Right lung (tissue), 2 donors: ENCODE measurements at regions not wholly inside any gene's neighbourhood (a gene's known extent, or its start where the extent isn't known, plus 50 kb on each side); places are given as distances from the start of the nearest gene placed in this dataset.
"Not testable (repeated sequence)": the region's sequence is repeated elsewhere in the genome, so short reads cannot be mapped to it uniquely, and the experiment has no call there.

Experiments
- DNase-seq, 2 donors: peaks; one replicate each; pipeline ENCODE4 v3.0.0-alpha.2; 2013

DNA sequence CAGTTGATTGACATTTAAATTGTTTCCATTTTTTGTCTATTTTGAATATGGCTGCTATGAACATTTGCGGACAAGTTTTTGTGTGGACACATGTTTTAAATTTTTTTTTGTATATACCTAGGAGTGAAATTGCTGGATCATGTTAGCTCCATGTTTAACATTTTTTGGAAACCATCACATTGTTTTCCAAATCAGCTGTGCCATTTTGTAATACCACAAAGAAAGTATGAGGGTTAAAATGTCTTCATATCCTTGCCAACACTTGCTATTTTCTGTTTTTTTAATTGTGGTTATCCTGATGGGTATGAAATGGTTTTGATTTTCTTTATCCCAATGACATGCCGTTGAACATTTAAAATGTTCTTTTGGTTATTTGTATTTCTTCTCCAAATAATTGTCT is 52.1 kb downstream of the CARTPT start:
- DNase-seq = no peak

DNA sequence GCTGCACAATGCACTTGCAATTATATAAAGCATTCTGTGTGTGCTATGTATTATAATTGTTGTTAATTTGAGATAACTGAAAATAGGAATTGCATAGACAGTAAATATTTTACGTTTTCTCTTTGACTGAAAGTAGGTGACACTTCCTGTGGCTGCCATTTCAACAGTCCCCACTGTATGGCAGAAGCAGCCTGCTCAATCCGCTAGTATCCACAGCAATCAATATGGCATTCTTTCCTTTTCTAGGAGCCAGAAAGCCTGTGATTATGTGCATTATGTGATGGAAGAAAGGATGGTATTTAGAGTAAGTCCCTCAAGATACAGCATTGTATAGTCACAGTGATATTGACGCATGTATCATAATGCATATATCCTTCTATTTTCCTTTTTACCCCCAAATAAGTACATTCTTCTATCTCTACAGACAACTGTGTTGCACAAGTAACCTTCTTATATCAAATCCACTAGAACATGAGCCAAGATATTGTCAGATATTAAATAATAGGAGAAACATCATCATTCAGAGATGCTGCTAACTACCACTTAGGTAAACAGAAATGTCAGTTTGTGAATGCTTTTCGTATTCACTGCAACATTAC is 59.7 kb downstream of the CARTPT start:
- peak in 1 of 2 donors; percentile 20 for DNase-seq

DNA sequence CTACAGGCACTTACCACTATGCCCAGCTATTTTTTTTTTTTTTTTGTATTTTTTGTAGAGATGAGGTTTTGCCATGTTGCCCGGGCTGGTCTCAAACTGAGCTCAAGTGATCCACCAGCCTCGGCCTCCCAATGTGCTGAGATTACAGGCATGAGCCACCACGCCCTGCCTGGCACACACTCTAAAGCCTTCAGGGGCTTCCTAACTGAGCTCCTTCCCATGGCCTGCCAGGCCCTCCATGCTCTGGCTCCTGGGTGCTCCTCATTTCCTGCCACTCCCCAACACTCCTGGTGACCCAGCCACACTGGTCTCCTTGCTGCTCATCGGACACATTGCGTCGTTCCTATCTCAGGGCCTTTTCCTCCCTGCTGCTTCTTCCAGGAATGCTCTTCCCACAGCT is 61.5 kb downstream of the CARTPT start:
- DNase-seq = no peak

DNA sequence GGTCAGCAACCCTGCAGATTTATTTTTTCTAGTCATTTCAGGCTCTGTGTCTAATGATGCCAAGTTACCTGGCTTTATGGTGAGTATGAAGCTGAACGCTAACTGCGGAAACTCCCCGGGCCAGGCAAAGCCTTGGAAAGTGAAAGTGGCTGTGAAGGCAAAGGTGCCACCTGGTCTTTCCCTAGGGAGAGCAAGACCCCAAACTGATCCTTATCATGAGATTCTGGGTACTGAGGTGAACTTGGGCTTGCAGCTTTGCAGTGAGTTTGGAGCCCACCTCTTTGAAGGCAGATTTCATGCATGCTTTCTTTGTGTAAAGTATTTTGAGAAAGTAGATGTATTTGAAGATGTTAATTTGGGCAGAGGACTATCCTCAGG is 63.3 kb downstream of the CARTPT start:
- DNase-seq = no peak

DNA sequence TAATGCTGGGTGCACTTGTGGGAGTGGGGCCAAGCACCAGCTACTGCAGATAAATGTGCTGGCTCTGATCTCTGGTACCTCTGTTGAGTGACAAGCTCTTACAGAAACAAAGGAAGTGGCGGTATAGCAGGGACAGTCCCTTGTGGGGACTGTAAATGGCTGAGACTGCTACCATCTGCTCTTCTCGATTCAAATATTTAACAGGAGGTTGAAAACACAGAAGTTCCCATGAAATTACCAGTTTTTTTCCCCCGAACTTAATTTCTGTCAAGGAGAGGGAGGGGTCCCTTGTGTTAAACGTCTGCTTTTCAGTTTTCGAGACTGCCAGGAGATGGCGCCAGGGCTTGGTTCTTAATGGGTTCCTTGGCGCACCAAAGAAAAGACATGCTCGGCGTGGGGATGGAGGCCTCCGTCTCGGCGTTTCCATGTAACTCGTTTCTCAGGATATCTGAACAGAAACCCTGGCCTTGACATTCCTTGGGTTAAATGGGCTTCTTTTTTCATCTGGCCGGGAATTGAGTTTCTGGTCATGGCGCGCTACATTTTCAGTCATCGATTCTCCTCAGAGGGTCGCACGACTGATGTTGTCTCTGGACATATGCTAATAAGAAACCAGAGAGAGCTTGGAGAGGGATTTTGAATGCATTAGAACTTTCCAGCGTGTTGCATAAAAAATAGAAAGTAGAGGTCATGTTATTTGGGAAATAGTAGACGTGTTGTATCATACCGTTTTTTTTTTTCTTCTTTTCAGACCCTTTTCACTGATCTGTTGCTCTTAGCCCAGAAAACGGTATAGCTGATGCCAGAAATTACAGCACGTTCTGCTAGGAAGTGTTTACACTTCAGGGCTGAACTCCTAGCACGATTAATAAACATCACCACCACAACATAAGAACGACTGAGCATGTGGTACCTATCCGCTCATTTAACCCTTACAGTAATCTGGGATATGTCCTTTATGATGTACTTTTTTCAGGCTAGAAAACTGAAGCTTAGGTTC is 64.0 kb downstream of the CARTPT start:
- DNase-seq = peak; percentile 74 to 77

DNA sequence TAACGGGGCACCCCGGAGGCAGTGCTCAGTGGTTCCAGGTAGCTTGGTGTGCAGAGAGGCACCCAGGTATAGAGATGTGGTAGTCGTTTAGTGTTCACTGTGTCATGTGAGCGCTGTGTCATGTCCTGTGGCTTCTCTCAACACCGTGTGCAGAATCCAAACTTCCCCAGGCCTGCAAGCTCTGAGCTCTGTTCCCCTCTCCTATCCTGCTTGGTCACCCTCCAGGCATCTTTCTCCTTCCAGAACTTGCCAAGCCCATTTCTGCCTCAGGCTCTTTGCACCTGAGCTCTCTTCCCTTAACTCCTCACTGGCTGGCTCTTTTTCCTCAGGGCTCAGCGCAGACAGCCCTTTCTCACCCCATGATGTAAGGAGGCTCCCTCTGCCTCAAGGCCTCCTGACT is 64.8 kb downstream of the CARTPT start:
- no peak for DNase-seq

DNA sequence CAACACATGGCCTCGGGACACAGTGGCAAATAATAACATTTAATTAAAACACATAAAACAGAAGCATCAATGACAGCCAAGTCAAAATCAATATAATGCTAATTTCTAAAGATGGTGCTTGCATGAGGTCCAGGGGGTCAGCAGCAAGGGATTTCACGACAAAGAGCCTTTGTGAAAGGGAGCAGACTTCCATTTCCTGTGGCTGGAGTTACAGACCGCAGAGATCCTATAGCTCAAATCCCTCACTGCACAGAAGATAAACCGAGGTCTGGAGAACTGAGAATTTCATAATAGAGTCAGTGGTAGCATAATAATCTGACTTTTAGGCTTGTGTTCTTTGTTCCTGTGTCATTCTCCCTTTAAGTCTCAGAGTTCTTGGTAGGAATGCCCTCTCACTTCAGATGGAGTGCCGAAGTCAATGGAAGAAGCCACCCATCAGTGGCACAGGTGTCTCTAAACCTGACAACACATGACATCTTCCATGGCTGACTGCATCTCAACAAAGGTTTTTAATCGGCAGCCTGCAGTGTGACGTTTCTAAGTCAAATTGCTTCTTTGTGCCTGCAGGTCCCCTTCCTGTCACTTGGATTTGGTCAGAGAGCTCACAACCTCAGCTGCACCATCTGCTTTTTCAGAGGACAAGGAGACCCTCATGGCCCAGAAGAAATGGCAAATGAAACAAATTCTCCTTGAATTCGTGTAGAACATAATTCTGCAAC is 67.4 kb downstream of the CARTPT start:
- DNase-seq = no peak

DNA sequence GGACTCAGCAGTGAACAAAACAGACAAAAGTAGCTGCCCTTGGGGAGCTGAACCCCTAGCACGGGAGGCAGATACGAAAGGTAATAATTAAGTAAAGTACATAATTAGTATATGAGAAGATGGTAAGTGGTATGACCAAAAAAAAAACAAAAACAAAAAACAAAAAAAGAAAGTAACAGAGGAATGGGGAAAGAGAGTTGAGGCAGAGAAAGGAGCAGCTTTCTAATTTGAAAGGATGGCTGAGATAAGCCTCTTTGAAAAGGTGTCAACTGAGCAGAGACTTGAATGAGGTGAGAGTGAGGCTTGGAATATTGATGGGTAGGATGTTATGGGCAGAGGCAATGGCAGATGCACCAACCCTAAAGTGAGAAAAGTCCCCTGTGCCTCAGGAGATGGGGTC is 69.7 kb downstream of the CARTPT start:
- DNase-seq = no peak

DNA sequence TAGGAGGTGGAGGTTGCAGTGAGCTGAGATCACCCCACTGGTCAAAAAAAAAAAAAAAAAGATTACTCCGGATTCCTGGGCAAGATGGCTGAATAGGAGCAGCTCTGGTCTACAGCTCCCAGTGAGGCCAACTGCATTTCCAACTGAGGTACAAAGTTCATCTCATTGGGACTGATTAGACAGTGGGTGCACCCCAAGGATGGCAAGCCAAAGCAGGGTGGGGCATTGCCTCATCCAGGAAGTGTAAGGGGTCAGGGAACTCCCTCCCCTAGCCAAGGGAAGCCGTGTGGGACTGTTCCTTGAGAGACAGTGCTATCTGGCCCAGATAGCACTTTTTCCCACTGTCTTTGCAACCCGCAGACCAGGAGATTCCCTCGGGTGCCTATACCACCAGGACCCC is 70.7 kb downstream of the CARTPT start:
- no peak for DNase-seq

DNA sequence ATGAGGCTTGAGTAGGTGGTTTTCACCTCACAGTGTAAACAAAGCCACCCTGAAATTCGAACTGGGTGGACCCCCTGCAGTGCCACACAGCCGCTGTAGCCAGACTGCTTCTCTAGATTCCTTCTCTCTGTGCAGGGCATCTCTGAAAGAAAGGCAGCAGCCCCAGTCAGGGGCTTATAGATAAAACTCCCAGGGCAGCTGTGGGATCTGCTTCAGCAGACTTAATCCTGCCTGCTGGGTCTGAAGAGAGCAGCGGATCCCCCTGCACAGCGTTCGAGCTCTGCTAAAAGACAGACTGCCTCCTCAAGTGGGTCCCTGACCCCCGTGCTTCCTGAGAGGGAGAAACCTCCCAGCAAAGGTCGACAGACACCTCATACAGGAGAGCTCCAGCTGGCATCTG is 71.4 kb downstream of the CARTPT start:
- no peak for DNase-seq

DNA sequence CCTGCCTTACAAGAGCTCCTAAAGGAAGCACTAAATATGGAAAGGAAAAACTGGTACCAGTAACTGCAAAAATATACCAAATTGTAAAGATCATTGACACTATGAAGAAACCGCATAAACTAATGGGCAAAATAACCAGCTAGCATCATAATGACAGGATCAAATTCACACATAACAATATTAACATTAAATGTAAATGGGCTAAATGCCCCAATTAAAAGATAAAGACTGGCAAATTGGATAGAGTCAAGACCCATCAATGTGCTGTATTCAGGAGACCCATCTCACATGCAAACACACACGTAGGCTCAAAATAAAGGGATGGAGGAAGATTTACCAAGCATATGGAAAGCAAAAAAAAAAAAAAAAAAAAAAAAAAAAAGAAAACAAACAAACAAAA is 73.0 kb downstream of the CARTPT start:
- not testable (repeated sequence) for DNase-seq

DNA sequence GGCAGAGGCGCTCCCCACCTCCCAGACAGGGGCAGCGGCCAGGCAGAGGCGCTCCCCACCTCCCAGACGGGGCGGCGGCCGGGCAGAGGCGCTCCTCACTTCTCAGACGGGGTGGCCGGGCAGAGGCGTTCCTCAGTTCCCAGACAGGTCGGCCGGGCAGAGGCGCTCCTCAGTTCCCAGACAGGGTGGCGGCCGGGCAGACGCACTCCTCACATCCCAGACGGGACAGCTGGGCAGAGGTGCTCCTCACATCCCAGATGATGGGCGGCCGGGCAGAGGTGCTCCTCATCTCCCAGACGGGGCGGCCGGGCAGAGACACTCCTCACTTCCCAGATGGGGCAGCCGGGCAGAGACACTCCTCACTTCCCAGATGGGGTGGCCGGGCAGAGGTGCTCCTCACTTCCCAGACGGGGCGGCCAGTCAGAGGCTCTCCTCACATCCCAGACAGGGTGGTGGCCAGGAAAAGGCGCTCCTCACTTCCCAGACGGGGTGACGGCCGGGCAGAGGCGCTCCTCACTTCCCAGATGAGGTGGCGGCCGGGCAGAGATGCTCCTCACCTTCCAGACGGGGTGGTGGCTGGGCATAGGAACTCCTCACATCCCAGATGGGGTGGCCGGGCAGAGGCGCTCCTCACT is 75.1 kb downstream of the CARTPT start:
- no peak for DNase-seq

DNA sequence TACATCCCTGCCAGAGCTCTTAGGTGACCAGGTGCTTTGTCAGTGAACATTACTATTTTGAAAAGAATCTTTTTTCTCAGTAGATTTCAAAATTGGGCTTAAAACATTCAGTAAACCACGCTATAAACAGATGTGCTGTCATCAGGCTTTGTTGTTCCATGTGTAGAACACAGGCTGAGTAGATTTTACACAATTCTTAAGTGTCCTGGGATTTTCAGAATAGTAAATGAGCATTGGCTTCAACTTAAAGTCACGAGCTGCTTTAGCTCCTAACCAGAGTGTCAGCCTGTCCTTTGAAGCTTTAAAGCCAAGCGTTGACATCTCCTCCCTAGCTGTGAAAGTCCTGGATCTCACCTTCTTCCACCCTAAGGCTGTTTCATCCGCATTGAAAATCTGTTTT is 83.6 kb downstream of the CARTPT start:
- DNase-seq = no peak

DNA sequence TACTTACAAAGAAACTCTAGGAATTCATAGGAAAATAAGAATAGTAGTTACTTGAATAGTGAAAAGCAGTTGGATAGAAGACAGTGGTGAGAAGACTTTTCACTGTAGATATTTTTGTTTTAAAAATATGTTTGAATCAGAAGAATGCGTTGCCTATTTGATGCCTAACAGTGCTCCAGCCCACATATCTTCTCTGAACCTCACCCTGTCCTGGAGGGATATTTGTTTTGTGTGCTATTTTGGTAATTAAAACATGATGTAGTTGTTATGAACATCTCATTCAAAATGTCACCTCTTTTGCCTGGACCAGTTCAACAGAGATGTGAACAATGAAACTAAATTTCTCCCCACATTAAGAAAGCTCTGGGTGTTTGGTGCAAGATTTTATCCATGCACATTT is 87.6 kb downstream of the CARTPT start:
- no peak for DNase-seq

DNA sequence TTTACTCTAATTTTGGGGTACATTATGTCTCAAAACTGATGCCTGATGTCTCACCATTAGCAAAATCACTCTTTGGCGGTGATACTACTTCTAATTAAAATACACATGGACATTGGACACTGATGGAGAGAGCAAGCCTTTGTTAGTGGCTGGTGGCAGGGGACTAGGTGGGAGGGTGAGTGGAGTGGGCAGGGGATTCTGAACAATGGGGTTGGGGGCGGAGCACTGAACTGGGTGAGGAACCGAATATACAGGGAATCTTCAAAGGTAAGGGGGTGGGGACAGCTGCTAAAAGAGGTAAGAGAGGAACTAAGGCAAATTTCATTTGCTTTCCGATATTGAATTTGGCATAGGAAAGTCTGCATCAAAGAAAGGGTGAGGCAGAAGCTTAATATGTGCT is 88.8 kb downstream of the CARTPT start:
- DNase-seq = no peak

DNA sequence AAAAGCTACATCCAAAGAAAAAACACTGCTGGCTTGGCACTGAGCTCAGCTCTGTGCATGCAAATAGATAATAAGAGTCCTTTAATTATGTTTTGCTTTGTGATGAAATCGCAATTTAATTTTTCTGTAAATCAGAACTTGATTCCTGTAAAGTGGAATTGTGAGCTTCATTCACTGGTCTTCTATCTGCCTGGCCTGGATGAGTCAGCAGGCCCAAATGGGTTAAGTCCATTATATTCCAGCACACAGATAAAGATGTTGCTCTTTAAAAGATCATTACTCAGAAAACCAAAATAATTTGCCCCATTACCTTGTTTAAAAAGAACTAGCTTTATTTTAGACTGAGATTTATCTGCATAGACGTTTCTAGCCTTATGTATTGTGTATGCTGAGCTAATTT is 90.4 kb downstream of the CARTPT start:
- no peak for DNase-seq

DNA sequence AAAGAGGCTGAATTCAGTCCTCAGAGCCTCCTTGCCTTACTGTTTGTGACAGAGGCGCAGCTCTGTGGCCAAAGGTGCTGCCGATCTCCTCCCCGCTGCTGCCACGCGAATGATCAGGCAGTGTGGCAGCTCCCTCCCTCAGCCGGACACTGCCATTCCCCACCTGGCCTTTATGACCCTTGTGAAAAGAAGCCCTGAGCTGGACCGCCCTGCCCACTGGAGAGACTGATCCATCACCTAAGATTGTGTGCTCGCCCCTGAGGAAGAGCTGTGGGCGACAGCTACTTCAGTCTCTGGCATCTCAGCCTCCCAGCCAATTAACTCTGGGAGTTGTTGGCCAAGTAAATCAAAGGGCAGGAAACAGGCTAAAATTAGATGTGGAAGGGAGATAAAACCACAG is 90.9 kb downstream of the CARTPT start:
- DNase-seq = no peak

DNA sequence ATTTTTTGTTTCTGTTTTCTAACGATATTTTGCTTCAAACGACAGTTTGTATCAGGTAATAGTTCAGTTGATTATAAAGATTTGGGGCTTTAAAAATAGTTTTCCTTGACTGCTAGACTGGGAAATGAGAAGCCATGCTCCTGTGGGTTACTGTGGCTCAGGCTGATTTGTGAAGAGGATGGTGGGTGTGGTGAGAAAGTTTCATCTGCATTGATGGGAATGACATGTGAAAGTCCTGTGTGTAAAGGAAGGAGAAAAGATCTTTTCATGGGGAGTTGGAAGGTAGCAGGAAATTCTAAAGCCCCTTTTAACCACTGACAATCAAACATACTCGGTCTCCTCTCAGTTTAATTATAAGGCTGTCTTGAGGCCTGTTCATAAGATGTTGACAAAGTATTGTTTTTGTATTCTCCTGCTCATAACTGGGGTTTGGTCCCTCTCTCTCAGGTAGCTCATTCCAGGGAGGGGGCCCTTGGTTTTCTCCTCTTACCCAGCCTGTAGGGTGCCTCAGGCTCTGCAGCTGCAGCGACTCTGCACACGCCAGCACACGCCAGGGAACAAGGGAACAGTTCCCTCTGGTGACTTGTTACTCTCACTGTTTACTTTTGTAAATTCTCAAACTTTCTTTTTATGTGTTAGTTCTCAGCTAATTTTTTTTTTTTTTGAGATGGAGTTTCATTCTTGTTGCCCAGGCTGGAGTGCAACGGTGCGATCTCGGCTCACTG is 91.6 kb downstream of the CARTPT start:
- no peak for DNase-seq

DNA sequence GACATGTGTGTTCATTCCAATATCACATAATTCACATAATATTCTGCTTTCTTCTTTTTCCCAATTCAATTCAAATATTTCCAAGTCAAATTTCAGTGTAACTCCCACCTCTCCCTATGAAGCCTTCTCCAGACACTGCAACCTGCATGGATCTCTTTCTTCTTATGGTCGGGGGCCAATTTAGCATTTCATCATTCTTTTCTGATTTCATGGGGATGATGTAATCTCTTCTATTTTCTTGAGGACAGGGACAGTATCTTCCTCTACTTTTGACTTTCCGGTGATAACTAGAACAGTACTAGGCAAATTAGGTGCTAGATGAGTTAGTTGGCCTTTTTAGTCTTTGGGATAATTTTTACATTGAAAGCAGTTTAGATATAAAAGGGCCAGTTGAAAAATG is 92.7 kb downstream of the CARTPT start:
- DNase-seq = no peak

DNA sequence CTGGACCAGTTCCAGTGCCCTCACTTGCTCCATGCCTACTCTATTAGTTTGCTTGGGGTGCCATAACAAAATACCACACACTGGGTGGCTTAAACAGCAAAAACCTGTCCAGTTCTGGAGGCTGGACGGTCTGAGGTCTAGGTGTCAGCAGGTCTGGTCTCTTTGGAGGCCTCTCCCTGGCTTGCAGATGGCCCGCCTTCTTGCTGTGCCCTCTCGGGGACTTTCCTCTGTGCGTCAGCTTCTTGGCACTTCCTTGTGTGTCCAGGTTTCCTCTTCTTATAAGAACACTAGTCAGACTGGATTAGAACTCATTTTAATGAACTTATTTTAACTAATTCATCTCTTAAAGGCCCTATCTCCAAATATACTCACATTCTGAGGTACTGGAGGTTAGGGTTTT is 97.2 kb downstream of the CARTPT start:
- DNase-seq = no peak

DNA sequence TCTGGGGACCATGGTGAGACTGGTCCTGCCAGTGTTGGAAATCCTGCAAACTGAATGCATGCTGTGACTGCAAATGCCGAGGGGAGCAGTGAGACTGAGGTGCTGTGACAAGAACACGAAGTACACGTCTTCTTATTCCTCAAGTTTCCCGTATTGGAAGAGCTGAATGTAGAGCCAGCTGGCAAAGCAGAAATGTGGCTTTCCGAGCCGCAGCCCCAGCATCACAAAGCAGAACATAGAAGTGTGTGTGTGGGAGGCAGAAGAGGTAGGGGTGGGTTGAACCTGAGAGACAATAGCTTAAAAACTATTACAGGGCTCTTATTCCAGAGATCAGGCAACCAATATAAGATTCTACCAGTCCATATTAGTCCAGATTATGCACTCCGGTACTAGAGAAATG is 98.8 kb downstream of the CARTPT start:
- DNase-seq = no peak

DNA sequence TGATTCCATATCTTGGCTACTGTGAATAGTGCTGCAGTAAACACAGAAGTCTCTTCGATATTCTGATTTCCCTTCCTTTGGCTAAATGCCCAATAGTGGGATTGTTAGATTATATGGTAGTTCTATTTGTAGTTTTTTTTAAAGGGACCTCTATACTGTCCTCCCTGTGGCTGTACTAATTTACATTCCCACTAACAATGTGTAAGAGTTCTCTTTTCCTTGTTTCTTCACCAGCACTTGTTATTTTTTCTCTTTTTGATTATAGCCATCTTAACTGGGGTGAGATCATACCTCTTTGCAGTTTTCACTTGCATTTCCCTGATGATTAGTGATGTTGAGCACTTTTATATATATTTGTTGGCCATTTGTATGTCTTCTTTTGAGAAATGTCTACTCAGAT is 102.0 kb downstream of the CARTPT start:
- DNase-seq = no peak
